CD14-positive monocyte (primary cell): ENCODE measurements at regions not wholly inside any gene's neighbourhood (a gene's known extent, or its start where the extent isn't known, plus 50 kb on each side); places are given as distances from the start of the nearest gene placed in this dataset.

ENCODE experiments used
- DNase-seq, 3 donors: peaks; one replicate each; pipeline ENCODE4 v3.0.0-alpha.2; 2011 to 2022
- H2AFZ ChIP-seq: 2 replicates; pipeline ENCODE4 v1.6.0; 2012; ENCODE audit warnings: mild to moderate bottlenecking, low read depth, low read length, inconsistent platforms; ENCODE audit not compliant: insufficient read depth, poor library complexity, severe bottlenecking
- H3K27ac ChIP-seq, 2 donors: 1 replicate in 1 of 2; 2 replicates in 1 of 2; pipeline ENCODE4 v1.5.1; 2012 to 2013; ENCODE audit warnings: low read length in 2 of 2, control low read depth in 1 of 2, inconsistent platforms in 1 of 2, low read depth in 1 of 2, mild to moderate bottlenecking in 1 of 2
- H3K27me3 ChIP-seq, 2 donors: one replicate each; pipeline versions ENCODE4 v1.6.0 to v1.6.1; 2011 to 2013; ENCODE audit warnings: low read length in 2 of 2; ENCODE audit not compliant: control insufficient read depth in 2 of 2, insufficient read depth in 2 of 2
- H3K36me3 ChIP-seq, 2 donors: replicated peaks in 1 of 2; 1 replicate in 1 of 2; 2 replicates in 1 of 2; pipeline versions ENCODE4 v1.5.1 to v1.6.1; 2012 to 2013; ENCODE audit warnings: low read length in 2 of 2, control low read depth in 1 of 2, inconsistent platforms in 1 of 2, mild to moderate bottlenecking in 1 of 2; ENCODE audit not compliant: insufficient read depth in 2 of 2, control insufficient read depth in 1 of 2
- H3K4me1 ChIP-seq, 2 donors: 1 replicate in 1 of 2; 2 replicates in 1 of 2; pipeline versions ENCODE4 v1.5.1 to v1.6.1; 2012 to 2013; ENCODE audit warnings: low read length in 2 of 2, control low read depth in 1 of 2, inconsistent platforms in 1 of 2, mild to moderate bottlenecking in 1 of 2, moderate library complexity in 1 of 2; ENCODE audit not compliant: insufficient read depth in 2 of 2, control insufficient read depth in 1 of 2
- H3K4me2 ChIP-seq: replicated peaks from 2 replicates; pipeline ENCODE3; 2012; ENCODE audit warnings: low read length, moderate library complexity, mild to moderate bottlenecking; ENCODE audit not compliant: poor library complexity, severe bottlenecking; ENCODE audit errors: extremely low read depth
- H3K4me3 ChIP-seq, 3 experiments: fragments of 200-600 bp in 1 of 3; sonication (generic) in 1 of 3; replicated peaks in 1 of 3; 1 replicate in 2 of 3; 2 replicates in 1 of 3; pipeline ENCODE4 v1.5.1; 2011 to 2013; ENCODE audit warnings: low read length in 3 of 3, mild to moderate bottlenecking in 3 of 3, control low read depth in 2 of 3, low read depth in 2 of 3, inconsistent platforms in 1 of 3, moderate library complexity in 1 of 3
- H3K79me2 ChIP-seq: 2 replicates; pipeline ENCODE4 v1.6.0; 2012; ENCODE audit warnings: mild to moderate bottlenecking, control low read depth, inconsistent platforms, low read length, moderate library complexity; ENCODE audit not compliant: insufficient read depth
- H3K9ac ChIP-seq: 2 replicates; pipeline ENCODE4 v1.6.0; 2017; ENCODE audit warnings: low read length, mild to moderate bottlenecking; ENCODE audit not compliant: insufficient read depth, poor library complexity, severe bottlenecking
- H3K9me3 ChIP-seq, 2 donors: replicated peaks in 1 of 2; 1 replicate in 1 of 2; 2 replicates in 1 of 2; pipeline versions ENCODE4 v1.5.1 to v1.6.1; 2012 to 2013; ENCODE audit warnings: low read length in 2 of 2, control low read depth in 1 of 2; ENCODE audit not compliant: control insufficient read depth in 1 of 2, insufficient read depth in 1 of 2
- H4K20me1 ChIP-seq: 2 replicates; pipeline ENCODE4 v1.6.0; 2012; ENCODE audit warnings: mild to moderate bottlenecking, low read length, control low read depth, moderate library complexity; ENCODE audit not compliant: insufficient read depth
- H3K27ac Mint-ChIP-seq, 7 donors: one replicate each; pipeline ENCODE4 v1.8.0; 2020; ENCODE audit warnings: mild to moderate bottlenecking in 7 of 7, mixed read lengths in 7 of 7, moderate library complexity in 6 of 7, inconsistent platforms in 2 of 7
- H3K27me3 Mint-ChIP-seq, 3 donors: one replicate each; pipeline ENCODE4 v1.8.0; 2021 to 2022; ENCODE audit warnings: low read depth in 3 of 3, mild to moderate bottlenecking in 3 of 3, mixed read lengths in 3 of 3, moderate library complexity in 3 of 3, inconsistent platforms in 1 of 3
- H3K36me3 Mint-ChIP-seq, 2 donors: one replicate each; pipeline ENCODE4 v1.8.0; 2020; ENCODE audit warnings: mixed read lengths in 2 of 2, inconsistent platforms in 1 of 2, mild to moderate bottlenecking in 1 of 2
- H3K4me1 Mint-ChIP-seq: one replicate; pipeline ENCODE4 v1.8.0; 2020; ENCODE audit warnings: mild to moderate bottlenecking, mixed read lengths
- H3K4me3 Mint-ChIP-seq, 2 donors: one replicate each; pipeline ENCODE4 v1.8.0; 2020; ENCODE audit warnings: mild to moderate bottlenecking in 2 of 2, mixed read lengths in 2 of 2, moderate library complexity in 1 of 2
- H3K9me3 Mint-ChIP-seq, 7 donors: one replicate each; pipeline ENCODE4 v1.8.0; 2020 to 2022; ENCODE audit warnings: mixed read lengths in 7 of 7, mild to moderate bottlenecking in 6 of 7, moderate library complexity in 6 of 7, inconsistent platforms in 2 of 7
- WGBS: methylation state at CpG from one replicate; pipeline ENCODE4 v1.1.5; 2013; ENCODE audit warnings: missing lambda C conversion rate; ENCODE audit not compliant: insufficient coverage; 5-methylcytosine and 5-hydroxymethylcytosine counted together
- intact Hi-C, 2 donors: fragments of 100-400 bp; cut with micrococcal nuclease; formaldehyde crosslinking; loops; one replicate each; pipeline versions ENCODE4 v1.15.0 to v1.15.1; 2023
- TF ChIP-seq, protein P1 (sequence below): fragments of 200-600 bp; IDR thresholded peaks from one replicate; pipeline ENCODE4 v1.8.0; 2022; ENCODE audit warnings: antibody characterized with exemption, mild to moderate bottlenecking

DNA sequence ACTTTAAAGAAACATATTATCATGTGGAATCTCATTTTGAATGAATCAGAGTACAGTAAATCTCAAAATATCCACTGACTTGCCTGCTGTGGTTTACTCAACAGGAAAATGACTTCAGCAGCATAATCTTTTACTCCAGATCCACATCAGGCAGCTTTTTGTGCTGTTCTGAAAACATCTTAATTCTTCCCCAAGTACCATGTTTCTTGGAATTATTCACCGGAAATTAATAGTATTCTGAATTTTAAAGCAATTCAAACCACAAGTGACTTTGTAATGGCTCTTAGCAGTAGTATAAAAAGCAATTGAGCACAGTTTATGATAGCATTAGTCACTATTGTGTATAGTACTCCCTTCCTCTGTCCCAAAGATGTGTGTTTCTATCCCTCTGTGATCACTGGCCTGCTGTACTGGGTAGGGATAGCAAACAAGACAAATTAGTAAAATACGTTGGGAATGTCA lies 64.2 kb upstream of the ERRFI1 start:
- no peak overlapping the region for H3K4me2 ChIP-seq
- H2AFZ ChIP-seq, result no peak overlapping the region
- no peak overlapping the region for H3K4me3 ChIP-seq
- DNase-seq, result no peak
- no peaks in the 10 kb centered on the region for H3K9me3 ChIP-seq
- no peaks in the 10 kb centered on the region for H3K36me3 ChIP-seq
- no peaks in the 10 kb centered on the region for H3K4me1 ChIP-seq
- H3K36me3 Mint-ChIP-seq, result peaks cover 0 to 6% of the 10 kb centered on the region in 2 donors
- H3K4me3 Mint-ChIP-seq, result peak overlapping the region in 1 of 2 donors; percentile 35
- peaks cover 17% of the 10 kb centered on the region for H3K4me1 Mint-ChIP-seq
- H3K27me3 ChIP-seq, result peaks cover 0 to 7% of the 10 kb centered on the region in 2 donors
- WGBS, result 78% methylated on average over 1 of the region's 2 CpGs
- peaks cover 15 to 19% (median 17%) of the 10 kb centered on the region in 3 donors for H3K27me3 Mint-ChIP-seq
- no peak overlapping the region for H3K27ac Mint-ChIP-seq
- TF ChIP-seq, protein P1, sequence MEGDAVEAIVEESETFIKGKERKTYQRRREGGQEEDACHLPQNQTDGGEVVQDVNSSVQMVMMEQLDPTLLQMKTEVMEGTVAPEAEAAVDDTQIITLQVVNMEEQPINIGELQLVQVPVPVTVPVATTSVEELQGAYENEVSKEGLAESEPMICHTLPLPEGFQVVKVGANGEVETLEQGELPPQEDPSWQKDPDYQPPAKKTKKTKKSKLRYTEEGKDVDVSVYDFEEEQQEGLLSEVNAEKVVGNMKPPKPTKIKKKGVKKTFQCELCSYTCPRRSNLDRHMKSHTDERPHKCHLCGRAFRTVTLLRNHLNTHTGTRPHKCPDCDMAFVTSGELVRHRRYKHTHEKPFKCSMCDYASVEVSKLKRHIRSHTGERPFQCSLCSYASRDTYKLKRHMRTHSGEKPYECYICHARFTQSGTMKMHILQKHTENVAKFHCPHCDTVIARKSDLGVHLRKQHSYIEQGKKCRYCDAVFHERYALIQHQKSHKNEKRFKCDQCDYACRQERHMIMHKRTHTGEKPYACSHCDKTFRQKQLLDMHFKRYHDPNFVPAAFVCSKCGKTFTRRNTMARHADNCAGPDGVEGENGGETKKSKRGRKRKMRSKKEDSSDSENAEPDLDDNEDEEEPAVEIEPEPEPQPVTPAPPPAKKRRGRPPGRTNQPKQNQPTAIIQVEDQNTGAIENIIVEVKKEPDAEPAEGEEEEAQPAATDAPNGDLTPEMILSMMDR, result no peak
- no peak overlapping the region for H3K9ac ChIP-seq
- peaks cover 0 to 4% (median 0%) of the 10 kb centered on the region in 7 donors for H3K9me3 Mint-ChIP-seq
- H4K20me1 ChIP-seq, result no peaks in the 10 kb centered on the region
- no peak overlapping the region for H3K27ac ChIP-seq
- intact Hi-C loops, result loop anchor here (5.0 kb wide), 1 partner anchor 37 kb away; no protein-coding TSS in a partner anchor
- H3K79me2 ChIP-seq, result no peaks in the 10 kb centered on the region

DNA sequence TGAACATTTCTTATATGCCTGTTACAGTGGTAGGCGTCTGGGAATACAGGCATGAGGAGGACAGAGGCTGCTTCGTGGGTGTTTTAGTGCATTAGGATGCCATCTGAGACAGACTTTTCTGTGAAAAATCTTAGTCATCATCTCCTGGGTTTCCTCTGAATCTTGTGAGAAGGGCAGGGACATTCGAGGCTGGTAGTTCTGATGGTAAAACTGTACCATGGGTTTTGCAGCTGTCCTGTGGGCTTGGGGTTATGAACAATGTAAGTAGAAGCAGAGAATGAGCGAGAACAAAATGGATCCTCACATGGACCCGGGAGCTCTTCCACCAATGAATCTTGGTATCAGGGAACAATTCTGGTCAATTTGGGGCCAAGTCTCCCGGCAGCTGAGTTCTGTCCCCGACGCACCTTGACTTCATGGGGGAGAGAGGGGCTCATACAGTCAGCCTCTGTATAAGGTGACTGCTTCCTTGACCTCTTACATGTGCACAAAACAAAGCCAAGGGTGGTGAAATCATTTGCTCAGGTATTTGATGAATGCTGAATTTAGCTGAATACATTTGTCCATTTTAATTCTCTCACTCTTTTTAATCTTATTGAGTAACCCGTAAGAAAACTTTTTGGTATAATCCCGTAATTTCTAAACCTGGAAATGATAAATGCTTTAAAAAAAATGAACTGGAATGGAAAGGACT lies 63.6 kb upstream of the ERRFI1 start:
- no peak overlapping the region for H3K27ac Mint-ChIP-seq
- no peak overlapping the region for H3K27ac ChIP-seq
- H3K9me3 ChIP-seq, result no peaks in the 10 kb centered on the region
- peaks cover 0 to 4% (median 0%) of the 10 kb centered on the region in 7 donors for H3K9me3 Mint-ChIP-seq
- H3K4me1 Mint-ChIP-seq, result peaks cover 12% of the 10 kb centered on the region
- intact Hi-C loops, result loop anchor here (5.0 kb wide), 1 partner anchor 38 kb away; no protein-coding TSS in a partner anchor
- H3K9ac ChIP-seq, result no peak overlapping the region
- TF ChIP-seq, protein P1, result no peak
- H3K4me2 ChIP-seq, result no peak overlapping the region
- no peaks in the 10 kb centered on the region for H3K4me1 ChIP-seq
- peaks cover 0 to 4% of the 10 kb centered on the region in 2 donors for H3K36me3 Mint-ChIP-seq
- no peaks in the 10 kb centered on the region for H4K20me1 ChIP-seq
- no peak for DNase-seq
- 85% methylated on average over 4 of the region's 10 CpGs for WGBS
- H3K27me3 Mint-ChIP-seq, result peaks cover 15 to 19% (median 17%) of the 10 kb centered on the region in 3 donors
- no peak overlapping the region for H3K4me3 ChIP-seq
- no peak overlapping the region for H3K4me3 Mint-ChIP-seq
- peaks cover 0 to 7% of the 10 kb centered on the region in 2 donors for H3K27me3 ChIP-seq
- H3K36me3 ChIP-seq, result no peaks in the 10 kb centered on the region
- H2AFZ ChIP-seq, result no peak overlapping the region
- no peaks in the 10 kb centered on the region for H3K79me2 ChIP-seq
